ENCODE measurements at regions not wholly inside any gene's neighbourhood (a gene's known extent, or its start where the extent isn't known, plus 50 kb on each side); places are given as distances from the start of the nearest gene placed in this dataset.

GRCh38 chr3:187832202-187832601 lies 86.9 kb upstream of the BCL6 start:
- Histone ChIP-seq H3K79me2 (ENCODE audit: control insufficient read depth, low read length) (no peaks in the 10 kb centered on the region), H3K4me2 (ENCODE audit: low read length) (no peak overlapping the region), H4K20me1 (ENCODE audit: control insufficient read depth, insufficient read depth, low read depth, low read length) (no peaks in the 10 kb centered on the region), H3K36me3 (ENCODE audit: control insufficient read depth, low read length) (no peaks in the 10 kb centered on the region), H3K9me2 (replicated peaks; ENCODE audit: control insufficient read depth, low read length) (no peaks in the 10 kb centered on the region), H3K27ac (ENCODE audit: low read depth, low read length) (no peak overlapping the region), H3K4me1 (ENCODE audit: control insufficient read depth, low read length) (peaks cover 38% of the 10 kb centered on the region), H3F3A (ENCODE audit: control insufficient read depth, insufficient read depth) (peaks cover 6% of the 10 kb centered on the region; the same call in 1 of the 2 replicates), H3K9me3 (ENCODE audit: control insufficient read depth, insufficient read depth, low read length) (no peaks in the 10 kb centered on the region), H3K4me3 (ENCODE audit: low read length) (no peak overlapping the region), H3K27me3 (ENCODE audit: control insufficient read depth, low read length) (no peaks in the 10 kb centered on the region)
- no peak for TF ChIP-seq EZH2phosphoT487 (IDR thresholded peaks at IDR 0.05; ENCODE audit: borderline replicate concordance, low read length)
- TF ChIP-seq, protein P1, sequence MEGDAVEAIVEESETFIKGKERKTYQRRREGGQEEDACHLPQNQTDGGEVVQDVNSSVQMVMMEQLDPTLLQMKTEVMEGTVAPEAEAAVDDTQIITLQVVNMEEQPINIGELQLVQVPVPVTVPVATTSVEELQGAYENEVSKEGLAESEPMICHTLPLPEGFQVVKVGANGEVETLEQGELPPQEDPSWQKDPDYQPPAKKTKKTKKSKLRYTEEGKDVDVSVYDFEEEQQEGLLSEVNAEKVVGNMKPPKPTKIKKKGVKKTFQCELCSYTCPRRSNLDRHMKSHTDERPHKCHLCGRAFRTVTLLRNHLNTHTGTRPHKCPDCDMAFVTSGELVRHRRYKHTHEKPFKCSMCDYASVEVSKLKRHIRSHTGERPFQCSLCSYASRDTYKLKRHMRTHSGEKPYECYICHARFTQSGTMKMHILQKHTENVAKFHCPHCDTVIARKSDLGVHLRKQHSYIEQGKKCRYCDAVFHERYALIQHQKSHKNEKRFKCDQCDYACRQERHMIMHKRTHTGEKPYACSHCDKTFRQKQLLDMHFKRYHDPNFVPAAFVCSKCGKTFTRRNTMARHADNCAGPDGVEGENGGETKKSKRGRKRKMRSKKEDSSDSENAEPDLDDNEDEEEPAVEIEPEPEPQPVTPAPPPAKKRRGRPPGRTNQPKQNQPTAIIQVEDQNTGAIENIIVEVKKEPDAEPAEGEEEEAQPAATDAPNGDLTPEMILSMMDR (IDR thresholded peaks at IDR 0.05; ENCODE audit: low read depth, low read length, poor library complexity, severe bottlenecking) = peak; percentile 52

DNA sequence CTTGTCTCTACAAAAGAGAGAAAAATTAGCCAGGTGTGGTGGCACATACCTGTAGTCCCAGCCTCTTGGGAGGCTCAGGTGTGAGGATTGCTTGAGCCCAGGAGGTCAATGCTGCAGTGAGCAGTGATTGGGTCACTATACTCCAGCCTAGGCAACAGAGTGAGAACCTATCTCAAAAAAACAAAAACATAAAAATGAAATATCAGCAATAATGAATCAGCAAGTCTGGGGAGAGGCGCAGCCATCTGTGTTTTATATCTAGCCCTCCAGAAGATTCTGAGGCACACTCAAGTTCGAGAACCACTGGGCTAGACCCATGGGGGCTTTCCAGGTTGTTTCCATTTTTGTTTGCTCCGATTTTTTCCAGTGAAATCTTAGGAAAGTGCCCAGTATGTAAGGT lies 88.1 kb upstream of the BCL6 start:
- Histone ChIP-seq H3K27ac (ENCODE audit: low read depth, low read length) (no peak overlapping the region), H3K4me2 (ENCODE audit: low read length) (no peak overlapping the region), H4K20me1 (ENCODE audit: control insufficient read depth, insufficient read depth, low read depth, low read length) (no peaks in the 10 kb centered on the region), H3K4me1 (ENCODE audit: control insufficient read depth, low read length) (peaks cover 30% of the 10 kb centered on the region), H3K79me2 (ENCODE audit: control insufficient read depth, low read length) (no peaks in the 10 kb centered on the region), H3F3A (ENCODE audit: control insufficient read depth, insufficient read depth) (peaks cover 6% of the 10 kb centered on the region; the same call in 1 of the 2 replicates), H3K27me3 (ENCODE audit: control insufficient read depth, low read length) (no peaks in the 10 kb centered on the region), H3K4me3 (ENCODE audit: low read length) (no peak overlapping the region), H3K9me3 (ENCODE audit: control insufficient read depth, insufficient read depth, low read length) (no peaks in the 10 kb centered on the region), H3K36me3 (ENCODE audit: control insufficient read depth, low read length) (no peaks in the 10 kb centered on the region), H3K9me2 (replicated peaks; ENCODE audit: control insufficient read depth, low read length) (no peaks in the 10 kb centered on the region)
- TF ChIP-seq, protein P1 (IDR thresholded peaks at IDR 0.05; ENCODE audit: low read depth, low read length, poor library complexity, severe bottlenecking) = no peak
- TF ChIP-seq EZH2phosphoT487 (IDR thresholded peaks at IDR 0.05; ENCODE audit: borderline replicate concordance, low read length) = no peak

GRCh38 chr3:187833799-187834578 lies 88.7 kb upstream of the BCL6 start:
- Histone ChIP-seq H3F3A (ENCODE audit: control insufficient read depth, insufficient read depth) (peaks cover 6% of the 10 kb centered on the region; the same call in 1 of the 2 replicates), H3K79me2 (ENCODE audit: control insufficient read depth, low read length) (no peaks in the 10 kb centered on the region), H3K4me3 (ENCODE audit: low read length) (no peak overlapping the region), H3K27ac (ENCODE audit: low read depth, low read length) (no peak overlapping the region), H3K4me1 (ENCODE audit: control insufficient read depth, low read length) (peaks cover 24% of the 10 kb centered on the region), H3K9me3 (ENCODE audit: control insufficient read depth, insufficient read depth, low read length) (no peaks in the 10 kb centered on the region), H3K9me2 (replicated peaks; ENCODE audit: control insufficient read depth, low read length) (no peaks in the 10 kb centered on the region), H3K36me3 (ENCODE audit: control insufficient read depth, low read length) (no peaks in the 10 kb centered on the region), H3K27me3 (ENCODE audit: control insufficient read depth, low read length) (no peaks in the 10 kb centered on the region), H3K4me2 (ENCODE audit: low read length) (no peak overlapping the region), H4K20me1 (ENCODE audit: control insufficient read depth, insufficient read depth, low read depth, low read length) (no peaks in the 10 kb centered on the region)
- no peak for TF ChIP-seq EZH2phosphoT487 (IDR thresholded peaks at IDR 0.05; ENCODE audit: borderline replicate concordance, low read length)
